A549 (cell line): ENCODE measurements at regions not wholly inside any gene's neighbourhood (a gene's known extent, or its start where the extent isn't known, plus 50 kb on each side); places are given as distances from the start of the nearest gene placed in this dataset.

Source experiments
- ATAC-seq, 2 experiments: fragments of 200-7000 bp in 1 of 2; fragments of >200 bp in 1 of 2; cut with Nextera tagmentation in 1 of 2; cut with Tn5 transposase in 1 of 2; 3 replicates each; pipeline versions ENCODE4 v1.8.0 to v1.9.1; 2018 to 2020; ENCODE audit warnings: mild to moderate bottlenecking in 1 of 2, moderate library complexity in 1 of 2
- CTCF ChIA-PET: fragments of 300-600 bp; sonication (Branson Sonifier 250); formaldehyde crosslinking; extraction: SDS; loops from one replicate; lab custom pipeline; 2021; ENCODE audit warnings: antibody characterized with exemption, inconsistent platforms; lab: Yijun Ruan, JAX
- POLR2A ChIA-PET: fragments of 350-600 bp; formaldehyde crosslinking; extraction: SDS; loops from one replicate; lab custom pipeline; 2021; ENCODE audit warnings: antibody characterized with exemption, inconsistent platforms; lab: Yijun Ruan, JAX
- DNase-seq, 2 experiments: peaks; one replicate each; pipeline versions ENCODE4 v3.0.0 to v3.0.0-alpha.2; 2011 to 2016; ENCODE audit warnings: low read depth in 1 of 2, low spot score in 1 of 2
- FAIRE-seq: peaks from 2 replicates; lab custom pipeline; 2011; peaks lifted over from hg19 to GRCh38; lab: Jason Lieb, UNC
- H3K27ac ChIP-seq, 2 experiments: fragments of >200 bp; sonication (Bioruptor Twin); formaldehyde crosslinking; 3 replicates each; pipeline ENCODE4 v1.5.1; 2016 to 2017
- H3K4me1 ChIP-seq: fragments of >200 bp; sonication (Bioruptor Twin); formaldehyde crosslinking; 3 replicates; pipeline ENCODE4 v1.6.1; 2016
- H3K4me2 ChIP-seq: fragments of >200 bp; sonication (Bioruptor Twin); formaldehyde crosslinking; 3 replicates; pipeline ENCODE4 v1.6.1; 2016
- H3K4me3 ChIP-seq: fragments of >200 bp; sonication (Bioruptor Twin); formaldehyde crosslinking; 3 replicates; pipeline ENCODE4 v1.5.1; 2016
- H3K9me3 ChIP-seq: fragments of >200 bp; sonication (Bioruptor Twin); formaldehyde crosslinking; 3 replicates; pipeline ENCODE4 v1.6.1; 2016
- CBX8 ChIP-seq: fragments of 200-600 bp; sonication (generic); IDR thresholded peaks from 2 replicates; pipeline ENCODE4 v1.6.1; 2016
- CHD2 ChIP-seq: fragments of 150-350 bp; IDR thresholded peaks from 2 replicates; pipeline ENCODE4 v1.6.1; 2014; ENCODE audit warnings: low read length; ENCODE audit not compliant: partially characterized antibody
- EHF ChIP-seq: fragments of 250-450 bp; sonication (Bioruptor Pico); IDR thresholded peaks from 2 replicates; pipeline ENCODE4 v1.5.0; 2020; ENCODE audit warnings: mild to moderate bottlenecking
- ESRRA ChIP-seq: fragments of 150-350 bp; IDR thresholded peaks from 2 replicates; pipeline ENCODE4 v1.6.1; 2014; ENCODE audit warnings: mild to moderate bottlenecking, low read length, borderline replicate concordance
- FOSL2 ChIP-seq, 2 experiments: fragments of 450-650 bp in 1 of 2; fragments of >200 bp in 1 of 2; sonication (Bioruptor Twin) in 1 of 2; formaldehyde crosslinking; IDR thresholded peaks; 2 replicates each; pipeline versions ENCODE4 v1.5.0 to v1.6.1; 2016 to 2020; ENCODE audit warnings: mild to moderate bottlenecking in 1 of 2, moderate library complexity in 1 of 2
- HDAC2 ChIP-seq: fragments of 200-600 bp; sonication (generic); IDR thresholded peaks from 2 replicates; pipeline ENCODE4 v1.6.1; 2016
- HEYL ChIP-seq: fragments of 250-450 bp; sonication (Bioruptor Pico); IDR thresholded peaks from 2 replicates; pipeline ENCODE4 v1.8.0; 2021; ENCODE audit warnings: mild to moderate bottlenecking, moderate library complexity
- HOXA7 ChIP-seq: fragments of 250-450 bp; sonication (Bioruptor Pico); IDR thresholded peaks from 2 replicates; pipeline ENCODE4 v1.5.0; 2020; ENCODE audit warnings: mild to moderate bottlenecking, moderate library complexity
- HOXB13 ChIP-seq: fragments of 250-450 bp; sonication (Bioruptor Pico); IDR thresholded peaks from 2 replicates; pipeline ENCODE4 v1.5.0; 2020; ENCODE audit warnings: low read depth, mild to moderate bottlenecking, moderate library complexity
- JUNB ChIP-seq: fragments of >200 bp; sonication (Bioruptor Twin); formaldehyde crosslinking; IDR thresholded peaks from 2 replicates; pipeline ENCODE4 v1.6.1; 2016
- KDM5A ChIP-seq: fragments of 200-600 bp; sonication (generic); IDR thresholded peaks from 2 replicates; pipeline ENCODE4 v1.6.1; 2016; ENCODE audit warnings: antibody characterized with exemption, mild to moderate bottlenecking
- POLR2AphosphoS2 ChIP-seq: conservative IDR thresholded peaks from 2 replicates; pipeline ENCODE4 v1.6.1; 2012; ENCODE audit warnings: low read length, improper control_type of control experiment, inconsistent platforms
- SREBF2 ChIP-seq: fragments of 450-650 bp; IDR thresholded peaks from 2 replicates; pipeline ENCODE4 v1.6.1; 2014; ENCODE audit warnings: mild to moderate bottlenecking, moderate library complexity
- TFCP2L1 ChIP-seq: fragments of 250-450 bp; sonication (Bioruptor Pico); IDR thresholded peaks from 2 replicates; pipeline ENCODE4 v1.5.0; 2021; ENCODE audit warnings: mild to moderate bottlenecking
- ZC3H11A ChIP-seq: fragments of 450-650 bp; IDR thresholded peaks from 2 replicates; pipeline ENCODE4 v1.6.1; 2014; ENCODE audit warnings: antibody characterized with exemption, mild to moderate bottlenecking
- WGBS: methylation state at CpG from one replicate; pipeline ENCODE4 v1.1.6; 2017; ENCODE audit errors: missing lambda C conversion rate; 5-methylcytosine and 5-hydroxymethylcytosine counted together
- TF ChIP-seq, protein P1 (sequence below): fragments of 250-450 bp; sonication (Bioruptor Pico); IDR thresholded peaks from 2 replicates; pipeline ENCODE4 v1.5.0; 2021; ENCODE audit warnings: mild to moderate bottlenecking, moderate library complexity, borderline replicate concordance
- TF ChIP-seq, protein P2 (sequence below): fragments of 450-650 bp; IDR thresholded peaks from 2 replicates; pipeline ENCODE4 v1.6.1; 2014; ENCODE audit warnings: antibody characterized with exemption
- TF ChIP-seq, protein P3 (sequence below): fragments of 150-350 bp; IDR thresholded peaks from 2 replicates; pipeline ENCODE4 v1.6.1; 2014; ENCODE audit warnings: low read depth, mild to moderate bottlenecking, low read length

DNA sequence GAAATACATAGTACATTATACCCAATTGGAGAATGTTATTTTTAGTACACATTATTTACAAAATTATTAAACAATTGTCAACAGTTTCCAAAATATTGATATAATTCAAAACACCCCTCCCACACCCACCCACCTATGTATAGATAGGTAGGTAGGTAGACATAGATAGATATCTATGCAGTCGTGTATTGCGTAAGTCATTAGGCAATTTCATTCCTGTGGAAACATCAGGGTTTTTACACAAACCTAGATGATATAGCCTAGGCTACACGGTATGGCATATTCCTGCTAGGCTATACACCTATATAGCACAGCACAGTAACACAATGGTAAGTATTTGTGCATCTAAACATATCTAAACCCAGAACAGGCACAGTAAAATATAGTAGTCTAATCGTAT is 377.3 kb downstream of the ANXA1 start:
- no peaks in the 10 kb centered on the region for H3K9me3 ChIP-seq
- H3K4me2 ChIP-seq = no peak overlapping the region
- WGBS = 59% methylated on average over 4 of the region's 4 CpGs
- FAIRE-seq = no peak
- ATAC-seq = no peak
- ChIA-PET POLR2A (no interaction called here), CTCF (no interaction called here)
- no peaks in the 10 kb centered on the region for H3K4me1 ChIP-seq
- no peak for TF ChIP-seq TFCP2L1 (CRISPR knock-in tag)
- no peak overlapping the region for H3K4me3 ChIP-seq
- no peak for DNase-seq
- no peak overlapping the region for H3K27ac ChIP-seq

DNA sequence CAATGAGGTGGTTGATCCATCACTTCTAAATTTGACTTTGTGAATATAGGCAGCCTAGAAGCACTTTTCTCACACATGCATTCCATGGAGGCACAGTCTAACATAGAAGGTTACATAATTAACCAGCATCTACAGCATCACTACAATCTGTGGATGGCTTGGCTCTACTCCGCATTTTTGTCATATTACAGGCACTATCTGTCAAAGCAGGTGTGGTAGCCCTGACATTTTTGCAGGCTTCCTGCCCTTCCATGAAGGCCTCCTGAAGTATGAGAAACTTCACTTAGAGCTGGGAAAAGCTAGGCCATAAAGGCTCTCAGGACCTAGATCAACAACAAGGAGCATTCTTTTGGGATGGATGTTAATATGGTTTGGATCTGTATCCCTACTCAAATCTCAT is 378.0 kb downstream of the ANXA1 start:
- no peak for TF ChIP-seq POLR2AphosphoS2
- TF ChIP-seq ESRRA = no peak
- no peak for TF ChIP-seq HOXA7 (CRISPR knock-in tag)
- Histone ChIP-seq H3K4me1 (no peaks in the 10 kb centered on the region), H3K4me2 (no peak overlapping the region), H3K27ac (no peak overlapping the region), H3K4me3 (no peak overlapping the region), H3K9me3 (no peaks in the 10 kb centered on the region)
- no peak for ATAC-seq
- no peak for DNase-seq
- WGBS = 86% methylated on average over 1 of the region's 1 CpG
- ChIA-PET CTCF (no interaction called here), POLR2A (no interaction called here)
- FAIRE-seq = no peak

DNA sequence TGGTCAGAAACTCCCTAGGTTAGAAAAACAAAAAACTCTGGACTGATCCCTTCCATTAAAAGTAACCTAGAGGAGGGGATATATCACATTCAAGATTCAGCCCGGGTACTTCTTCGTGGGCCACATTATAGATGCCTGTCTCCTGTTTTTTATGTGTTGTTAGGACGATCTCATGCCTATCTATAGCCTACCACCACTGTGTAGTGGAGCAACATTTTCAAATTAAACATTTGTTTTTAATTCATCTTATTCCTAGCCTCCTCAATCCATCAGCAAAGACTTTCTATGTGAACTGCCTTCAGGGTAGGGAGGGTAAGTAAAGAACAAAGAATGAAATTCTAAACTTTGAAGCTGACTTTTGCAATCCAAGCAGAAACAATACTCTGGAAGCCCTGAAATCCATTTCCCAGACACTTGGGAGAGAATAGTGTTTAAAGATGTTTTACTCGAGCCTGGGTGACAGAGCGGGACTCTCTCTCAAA is 379.4 kb downstream of the ANXA1 start:
- ATAC-seq (no peak), FAIRE-seq (no peak)
- H3K4me2 ChIP-seq = no peak overlapping the region
- TF ChIP-seq, protein P1, sequence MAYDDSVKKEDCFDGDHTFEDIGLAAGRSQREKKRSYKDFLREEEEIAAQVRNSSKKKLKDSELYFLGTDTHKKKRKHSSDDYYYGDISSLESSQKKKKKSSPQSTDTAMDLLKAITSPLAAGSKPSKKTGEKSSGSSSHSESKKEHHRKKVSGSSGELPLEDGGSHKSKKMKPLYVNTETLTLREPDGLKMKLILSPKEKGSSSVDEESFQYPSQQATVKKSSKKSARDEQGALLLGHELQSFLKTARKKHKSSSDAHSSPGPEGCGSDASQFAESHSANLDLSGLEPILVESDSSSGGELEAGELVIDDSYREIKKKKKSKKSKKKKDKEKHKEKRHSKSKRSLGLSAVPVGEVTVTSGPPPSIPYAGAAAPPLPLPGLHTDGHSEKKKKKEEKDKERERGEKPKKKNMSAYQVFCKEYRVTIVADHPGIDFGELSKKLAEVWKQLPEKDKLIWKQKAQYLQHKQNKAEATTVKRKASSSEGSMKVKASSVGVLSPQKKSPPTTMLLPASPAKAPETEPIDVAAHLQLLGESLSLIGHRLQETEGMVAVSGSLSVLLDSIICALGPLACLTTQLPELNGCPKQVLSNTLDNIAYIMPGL = no peak
- no peak for TF ChIP-seq EHF
- TF ChIP-seq FOSL2 (IDR thresholded peaks at IDR 0.05) = no peak
- TF ChIP-seq FOSL2 (CRISPR knock-in tag; IDR thresholded peaks at IDR 0.05) = no peak
- TF ChIP-seq, protein P2, sequence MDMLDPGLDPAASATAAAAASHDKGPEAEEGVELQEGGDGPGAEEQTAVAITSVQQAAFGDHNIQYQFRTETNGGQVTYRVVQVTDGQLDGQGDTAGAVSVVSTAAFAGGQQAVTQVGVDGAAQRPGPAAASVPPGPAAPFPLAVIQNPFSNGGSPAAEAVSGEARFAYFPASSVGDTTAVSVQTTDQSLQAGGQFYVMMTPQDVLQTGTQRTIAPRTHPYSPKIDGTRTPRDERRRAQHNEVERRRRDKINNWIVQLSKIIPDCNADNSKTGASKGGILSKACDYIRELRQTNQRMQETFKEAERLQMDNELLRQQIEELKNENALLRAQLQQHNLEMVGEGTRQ = no peak
- no peak for TF ChIP-seq ESRRA
- TF ChIP-seq CHD2 = no peak
- TF ChIP-seq CBX8 = no peak
- no peak for TF ChIP-seq KDM5A
- TF ChIP-seq, protein P3, sequence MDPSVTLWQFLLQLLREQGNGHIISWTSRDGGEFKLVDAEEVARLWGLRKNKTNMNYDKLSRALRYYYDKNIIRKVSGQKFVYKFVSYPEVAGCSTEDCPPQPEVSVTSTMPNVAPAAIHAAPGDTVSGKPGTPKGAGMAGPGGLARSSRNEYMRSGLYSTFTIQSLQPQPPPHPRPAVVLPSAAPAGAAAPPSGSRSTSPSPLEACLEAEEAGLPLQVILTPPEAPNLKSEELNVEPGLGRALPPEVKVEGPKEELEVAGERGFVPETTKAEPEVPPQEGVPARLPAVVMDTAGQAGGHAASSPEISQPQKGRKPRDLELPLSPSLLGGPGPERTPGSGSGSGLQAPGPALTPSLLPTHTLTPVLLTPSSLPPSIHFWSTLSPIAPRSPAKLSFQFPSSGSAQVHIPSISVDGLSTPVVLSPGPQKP = no peak
- no peak for TF ChIP-seq ZC3H11A
- TF ChIP-seq SREBF2 = no peak
- TF ChIP-seq, all 56 proteins: peak for 0
- H3K9me3 ChIP-seq = no peaks in the 10 kb centered on the region
- ChIA-PET CTCF (no interaction called here), POLR2A (no interaction called here)
- no peak overlapping the region for H3K27ac ChIP-seq
- no peak for DNase-seq
- H3K4me3 ChIP-seq = no peak overlapping the region
- no peaks in the 10 kb centered on the region for H3K4me1 ChIP-seq
- WGBS = 30% methylated on average over 5 of the region's 5 CpGs

DNA sequence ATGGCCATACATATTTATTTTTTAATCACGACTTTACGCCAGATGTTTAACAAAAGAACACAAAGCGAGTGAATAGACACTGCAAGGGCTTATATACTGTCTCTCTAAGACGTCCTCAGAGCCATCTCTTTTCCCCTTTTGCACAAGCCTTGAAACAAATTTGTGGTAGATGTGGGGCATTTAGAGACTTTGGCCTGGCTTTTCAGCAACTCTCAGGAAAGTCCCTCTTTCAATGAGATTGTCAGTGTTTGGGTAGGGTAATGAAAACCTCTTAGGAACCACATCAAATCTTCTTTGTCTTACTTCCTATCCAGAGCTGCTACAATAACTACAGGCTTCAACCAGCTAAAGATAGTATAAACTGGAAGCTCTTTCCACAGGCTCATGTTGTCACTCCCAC is 380.0 kb downstream of the ANXA1 start:
- no peaks in the 10 kb centered on the region for H3K9me3 ChIP-seq
- 18% methylated on average over 4 of the region's 4 CpGs for WGBS
- FAIRE-seq (no peak), DNase-seq (no peak), ATAC-seq (no peak)
- CTCF ChIA-PET = no interaction called here
- no peaks in the 10 kb centered on the region for H3K4me1 ChIP-seq
- POLR2A ChIA-PET = no interaction called here
- no peak overlapping the region for H3K27ac ChIP-seq
- TF ChIP-seq TFCP2L1 (CRISPR knock-in tag) = no peak
- TF ChIP-seq HEYL (CRISPR knock-in tag) = no peak
- TF ChIP-seq HOXB13 (CRISPR knock-in tag) = no peak
- TF ChIP-seq JUNB = no peak
- no peak for TF ChIP-seq HDAC2
- no peak for TF ChIP-seq CHD2
- H3K4me2 ChIP-seq = no peak overlapping the region
- H3K4me3 ChIP-seq = no peak overlapping the region
